Endothelial cell (in vitro differentiated cells): ENCODE measurements at regions not wholly inside any gene's neighbourhood (a gene's known extent, or its start where the extent isn't known, plus 50 kb on each side); places are given as distances from the start of the nearest gene placed in this dataset.
"Not testable (repeated sequence)": the region's sequence is repeated elsewhere in the genome, so short reads cannot be mapped to it uniquely, and the experiment has no call there.

ENCODE experiments used
- DNase-seq: peaks from one replicate; pipeline ENCODE4 v3.0.0; 2021; ENCODE audit warnings: low spot score
- H3K27ac Mint-ChIP-seq: one replicate; pipeline ENCODE4 v1.8.0; 2021; ENCODE audit warnings: mixed read lengths, inconsistent platforms; ENCODE audit not compliant: unreplicated experiment
- H3K27me3 Mint-ChIP-seq: one replicate; pipeline ENCODE4 v1.8.0; 2021; ENCODE audit warnings: mild to moderate bottlenecking, moderate library complexity, mixed read lengths, inconsistent platforms; ENCODE audit not compliant: unreplicated experiment
- H3K36me3 Mint-ChIP-seq: one replicate; pipeline ENCODE4 v1.8.0; 2021; ENCODE audit warnings: mild to moderate bottlenecking, low read depth, mixed read lengths, inconsistent platforms; ENCODE audit not compliant: unreplicated experiment
- H3K4me1 Mint-ChIP-seq: one replicate; pipeline ENCODE4 v1.8.0; 2021; ENCODE audit warnings: mild to moderate bottlenecking, mixed read lengths, inconsistent platforms; ENCODE audit not compliant: unreplicated experiment
- H3K4me3 Mint-ChIP-seq: one replicate; pipeline ENCODE4 v1.8.0; 2021; ENCODE audit warnings: mild to moderate bottlenecking, mixed read lengths, inconsistent platforms; ENCODE audit not compliant: unreplicated experiment
- H3K9me3 Mint-ChIP-seq: one replicate; pipeline ENCODE4 v1.8.0; 2021; ENCODE audit warnings: mixed read lengths, inconsistent platforms; ENCODE audit not compliant: unreplicated experiment
- CTCF ChIP-seq: fragments of 200-600 bp; sonication (generic); IDR thresholded peaks from one replicate; pipeline ENCODE4 v1.5.0; 2021; ENCODE audit warnings: antibody characterized with exemption; ENCODE audit not compliant: unreplicated experiment

- DNase-seq = no peak
- Mint-ChIP-seq H3K27ac (no peak overlapping the region), H3K36me3 (no peaks in the 10 kb centered on the region), H3K4me3 (no peak overlapping the region), H3K9me3 (no peaks in the 10 kb centered on the region), H3K4me1 (no peaks in the 10 kb centered on the region), H3K27me3 (no peaks in the 10 kb centered on the region)
- no peak for TF ChIP-seq CTCF
Measured at GRCh38 chr1:163614361-163614760, 292.6 kb downstream of the NUF2 start.

- no peaks in the 10 kb centered on the region for H3K27me3 Mint-ChIP-seq
- H3K9me3 Mint-ChIP-seq = no peaks in the 10 kb centered on the region
- DNase-seq = no peak
- no peak for TF ChIP-seq CTCF
- H3K4me3 Mint-ChIP-seq = no peak overlapping the region
- no peaks in the 10 kb centered on the region for H3K4me1 Mint-ChIP-seq
- H3K27ac Mint-ChIP-seq = no peak overlapping the region
- H3K36me3 Mint-ChIP-seq = no peaks in the 10 kb centered on the region
Measured at GRCh38 chr1:163628034-163628773, 306.4 kb downstream of the NUF2 start.

GRCh38 chr1:163632269-163632668, 310.5 kb downstream of the NUF2 start:
- DNase-seq = no peak
- Mint-ChIP-seq H3K27me3 (no peaks in the 10 kb centered on the region), H3K4me1 (no peaks in the 10 kb centered on the region), H3K4me3 (no peak overlapping the region), H3K9me3 (peaks cover 4% of the 10 kb centered on the region), H3K27ac (no peak overlapping the region), H3K36me3 (no peaks in the 10 kb centered on the region)
- TF ChIP-seq CTCF = no peak

- no peak for DNase-seq
- Mint-ChIP-seq H3K4me3 (no peak overlapping the region), H3K4me1 (no peaks in the 10 kb centered on the region), H3K27me3 (no peaks in the 10 kb centered on the region), H3K27ac (no peak overlapping the region), H3K9me3 (peaks cover 4% of the 10 kb centered on the region), H3K36me3 (no peaks in the 10 kb centered on the region)
- no peak for TF ChIP-seq CTCF
Measured at GRCh38 chr1:163633366-163633765, 311.6 kb downstream of the NUF2 start.

- not testable (repeated sequence) for H3K27ac Mint-ChIP-seq, H3K9me3 Mint-ChIP-seq, H3K4me3 Mint-ChIP-seq, DNase-seq, H3K36me3 Mint-ChIP-seq, H3K27me3 Mint-ChIP-seq, H3K4me1 Mint-ChIP-seq
Measured at GRCh38 chr1:163645676-163646075, 323.9 kb downstream of the NUF2 start.
